Right lobe of liver (tissue), 4 donors: ENCODE measurements at regions not wholly inside any gene's neighbourhood (a gene's known extent, or its start where the extent isn't known, plus 50 kb on each side); places are given as distances from the start of the nearest gene placed in this dataset.

ENCODE experiments used
- CTCF ChIP-seq, 4 donors: fragments of 200-600 bp in 3 of 4; fragments of 450-650 bp in 1 of 4; IDR thresholded peaks; one replicate each; pipeline versions ENCODE4 v1.5.1 to v1.8.0; 2016 to 2022; ENCODE audit warnings: antibody characterized with exemption in 4 of 4, mild to moderate bottlenecking in 2 of 4
- POLR2A ChIP-seq: fragments of 450-650 bp; IDR thresholded peaks from one replicate; pipeline ENCODE4 v1.6.1; 2017; ENCODE audit warnings: antibody characterized with exemption, mild to moderate bottlenecking
- donor health status: DM: no; HTN: no; CAD: no.
- donor health status: DM: no; HTN: no; CAD: no.
- donor health status: DM: no; HTN: yes; CAD: no.

- TF ChIP-seq CTCF (IDR thresholded peaks at IDR 0.05) (no peak), POLR2A (no peak)
Observed at GRCh38 chr12:58564721-58565120, 355.6 kb downstream of the LRIG3 start.
